IMR-90 (cell line): ENCODE measurements at regions not wholly inside any gene's neighbourhood (a gene's known extent, or its start where the extent isn't known, plus 50 kb on each side); places are given as distances from the start of the nearest gene placed in this dataset.

Experiments
- ATAC-seq: fragments of 200-7000 bp; cut with Tn5 transposase; 2 replicates; pipeline ENCODE4 v1.9.1; 2020; ENCODE audit warnings: low read depth, mild to moderate bottlenecking, moderate library complexity
- BruUV-seq: library from RNA; stranded (reverse); fragments of 400-500 nt; replicated peaks from 2 replicates; lab custom pipeline; 2021; lab: Mats Ljungman, UMichigan
- CTCF ChIA-PET: fragments of 300-600 bp; formaldehyde crosslinking; extraction: SDS; loops from one replicate; lab custom pipeline; 2021; ENCODE audit warnings: antibody characterized with exemption; lab: Yijun Ruan, JAX
- POLR2A ChIA-PET: fragments of 300-600 bp; sonication (Branson Sonifier 250); formaldehyde crosslinking; loops from one replicate; lab custom pipeline; 2022; ENCODE audit warnings: antibody characterized with exemption; ENCODE audit not compliant: unreplicated experiment; lab: Charles Lee
- DNase-seq: peaks from one replicate; pipeline ENCODE4 v3.0.0; 2013
- H2AFZ ChIP-seq: replicated peaks from 2 replicates; pipeline ENCODE3; 2013; ENCODE audit warnings: low read length, mild to moderate bottlenecking; ENCODE audit not compliant: poor library complexity
- H2AK5ac ChIP-seq: 2 replicates; pipeline ENCODE4 v1.6.1; 2013; ENCODE audit warnings: low read depth, low read length, inconsistent platforms
- H2AK9ac ChIP-seq: replicated peaks from 2 replicates; pipeline ENCODE3; 2013; ENCODE audit warnings: mild to moderate bottlenecking, low read depth, low read length, moderate library complexity; ENCODE audit not compliant: poor library complexity
- H2BK120ac ChIP-seq: 2 replicates; pipeline ENCODE4 v1.6.1; 2013; ENCODE audit warnings: low read depth, low read length, inconsistent platforms
- H2BK15ac ChIP-seq: 3 replicates; pipeline ENCODE4 v1.6.1; 2013; ENCODE audit warnings: low read depth, low read length, inconsistent platforms
- H2BK20ac ChIP-seq: 2 replicates; pipeline ENCODE4 v1.6.1; 2013; ENCODE audit warnings: low read depth, mild to moderate bottlenecking, inconsistent platforms, low read length, moderate library complexity
- H2BK5ac ChIP-seq: 2 replicates; pipeline ENCODE4 v1.6.1; 2013; ENCODE audit warnings: mild to moderate bottlenecking, low read depth, low read length, inconsistent platforms; ENCODE audit not compliant: poor library complexity, severe bottlenecking
- H3K14ac ChIP-seq: replicated peaks from 2 replicates; pipeline ENCODE4 v1.6.1; 2013; ENCODE audit warnings: low read depth, low read length, inconsistent platforms
- H3K18ac ChIP-seq: 2 replicates; pipeline ENCODE4 v1.6.1; 2013; ENCODE audit warnings: low read depth, low read length, control low read depth
- H3K23ac ChIP-seq: 2 replicates; pipeline ENCODE4 v1.6.1; 2013; ENCODE audit warnings: low read depth, low read length, inconsistent platforms
- H3K27ac ChIP-seq: 2 replicates; pipeline ENCODE4 v1.5.1; 2013; ENCODE audit warnings: mild to moderate bottlenecking, control low read depth, low read length; ENCODE audit not compliant: insufficient read depth
- H3K27me3 ChIP-seq: 2 replicates; pipeline ENCODE4 v1.6.1; 2013; ENCODE audit warnings: low read length; ENCODE audit not compliant: control insufficient read depth, insufficient read depth
- H3K36me3 ChIP-seq: 2 replicates; pipeline ENCODE4 v1.6.1; 2013; ENCODE audit warnings: low read length, mixed read lengths; ENCODE audit not compliant: control insufficient read depth, insufficient read depth
- H3K4ac ChIP-seq: 2 replicates; pipeline ENCODE4 v1.6.1; 2013; ENCODE audit warnings: low read depth, low read length, inconsistent platforms
- H3K4me1 ChIP-seq: 2 replicates; pipeline ENCODE4 v1.6.1; 2013; ENCODE audit warnings: low read length, mixed read lengths; ENCODE audit not compliant: control insufficient read depth, insufficient read depth
- H3K4me2 ChIP-seq: 2 replicates; pipeline ENCODE4 v1.6.1; 2013; ENCODE audit warnings: low read depth, mild to moderate bottlenecking, control low read depth, low read length, moderate library complexity
- H3K4me3 ChIP-seq: 2 replicates; pipeline ENCODE4 v1.5.1; 2013; ENCODE audit warnings: low read depth, mild to moderate bottlenecking, control low read depth, low read length, moderate library complexity; ENCODE audit not compliant: insufficient read depth
- H3K56ac ChIP-seq: 2 replicates; pipeline ENCODE4 v1.6.1; 2013; ENCODE audit warnings: low read length, inconsistent platforms; ENCODE audit not compliant: insufficient read depth; ENCODE audit errors: extremely low read depth
- H3K79me1 ChIP-seq, 2 experiments: 2 replicates each; pipeline ENCODE4 v1.6.1; 2013; ENCODE audit warnings: low read length in 2 of 2, inconsistent platforms in 1 of 2, low read depth in 1 of 2
- H3K9ac ChIP-seq: 2 replicates; pipeline ENCODE4 v1.6.1; 2013; ENCODE audit warnings: low read depth, low read length, control low read depth
- H3K9me1 ChIP-seq: 2 replicates; pipeline ENCODE4 v1.6.1; 2013; ENCODE audit warnings: low read length, inconsistent platforms; ENCODE audit not compliant: insufficient read depth
- H3K9me3 ChIP-seq: 2 replicates; pipeline ENCODE4 v1.6.1; 2013; ENCODE audit warnings: low read length; ENCODE audit not compliant: control insufficient read depth, insufficient read depth
- H4K20me1 ChIP-seq: 2 replicates; pipeline ENCODE4 v1.6.1; 2013; ENCODE audit warnings: low read length, inconsistent platforms; ENCODE audit not compliant: insufficient read depth
- H4K5ac ChIP-seq: 2 replicates; pipeline ENCODE4 v1.6.1; 2013; ENCODE audit warnings: mild to moderate bottlenecking, low read depth, low read length, control low read depth
- H4K8ac ChIP-seq, 2 experiments: 2 replicates each; pipeline ENCODE4 v1.6.1; 2013; ENCODE audit warnings: low read depth in 2 of 2, low read length in 2 of 2, control low read depth in 1 of 2, inconsistent platforms in 1 of 2
- H4K91ac ChIP-seq: 2 replicates; pipeline ENCODE4 v1.6.1; 2013; ENCODE audit warnings: low read depth, low read length, inconsistent platforms; ENCODE audit not compliant: insufficient read depth
- BHLHE40 ChIP-seq: fragments of 150-350 bp; IDR thresholded peaks from 2 replicates; pipeline ENCODE4 v1.6.1; 2016; ENCODE audit warnings: mild to moderate bottlenecking, low read depth, low read length
- CEBPB ChIP-seq: IDR thresholded peaks from 2 replicates; pipeline ENCODE4 v1.6.1; 2012; ENCODE audit warnings: low read depth, low read length, improper control_type of control experiment
- MAFK ChIP-seq: IDR thresholded peaks from 2 replicates; pipeline ENCODE4 v1.6.1; 2012; ENCODE audit warnings: low read depth, low read length, improper control_type of control experiment
- MAZ ChIP-seq: IDR thresholded peaks from 2 replicates; pipeline ENCODE4 v1.6.1; 2012; ENCODE audit warnings: low read depth, mild to moderate bottlenecking, low read length, improper control_type of control experiment, moderate library complexity, borderline replicate concordance
- RCOR1 ChIP-seq: IDR thresholded peaks from 2 replicates; pipeline ENCODE4 v1.6.1; 2012; ENCODE audit warnings: mild to moderate bottlenecking, low read length, improper control_type of control experiment; ENCODE audit not compliant: insufficient replicate concordance
- SMC3 ChIP-seq: fragments of 150-350 bp; IDR thresholded peaks from 2 replicates; pipeline ENCODE4 v1.6.1; 2016; ENCODE audit warnings: low read depth, mild to moderate bottlenecking, antibody characterized with exemption, low read length, moderate library complexity
- whole genome bisulfite sequencing, 2 experiments: methylation state at CpG; one replicate each; pipeline versions ENCODE4 v1.1.5 to v1.1.7; 2013; ENCODE audit warnings: missing lambda C conversion rate in 2 of 2; ENCODE audit not compliant: insufficient read length in 1 of 2; ENCODE audit errors: extremely low coverage in 2 of 2; 5-methylcytosine and 5-hydroxymethylcytosine counted together
- dilution Hi-C: fragments of 300-500 bp; cut with HindIII; formaldehyde crosslinking; loops from one replicate; pipeline ENCODE4 v1.14.3; 2018; ENCODE audit warnings: low sequenced_read_pairs; ENCODE audit not compliant: unreplicated experiment
- in situ Hi-C: fragments of 300-500 bp; cut with MboI; formaldehyde crosslinking; loops from 3 replicates; pipeline ENCODE4 v1.14.3; 2019; ENCODE audit warnings: low sequenced_read_pairs, inconsistent platforms, mixed read lengths
- intact Hi-C: fragments of 100-400 bp; cut with micrococcal nuclease; formaldehyde crosslinking; loops from 2 replicates; pipeline ENCODE4 v1.10.0; 2022
- TF ChIP-seq, protein P1 (sequence below): conservative IDR thresholded peaks from 2 replicates; pipeline ENCODE4 v1.5.1; 2012; ENCODE audit warnings: mild to moderate bottlenecking, low read depth, low read length, improper control_type of control experiment
- TF ChIP-seq, protein P2 (sequence below): fragments of 150-350 bp; IDR thresholded peaks from 2 replicates; pipeline ENCODE4 v1.6.1; 2016; ENCODE audit warnings: low read depth, mild to moderate bottlenecking, low read length, moderate library complexity, borderline replicate concordance

DNA sequence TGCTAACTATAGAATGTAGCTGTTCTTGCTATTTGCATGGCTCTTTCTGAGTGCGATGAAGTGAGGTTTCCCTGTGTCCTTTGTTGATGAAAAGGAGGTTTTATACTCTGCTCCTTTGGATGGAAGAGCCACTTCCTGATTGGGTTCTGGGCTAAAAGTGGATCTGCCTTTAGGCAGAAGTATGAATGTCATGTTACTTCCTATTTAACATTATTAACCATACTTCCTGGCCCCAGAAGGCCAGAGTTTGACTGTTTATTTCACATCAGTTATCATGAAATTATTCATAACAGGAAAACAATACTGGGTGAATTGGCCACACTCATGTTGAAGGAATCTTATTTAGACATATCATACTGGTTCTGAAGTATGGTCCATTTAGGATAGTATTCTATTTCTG lies 386.2 kb downstream of the PCDH7 start:
- ChIA-PET CTCF (no interaction called here), POLR2A (no interaction called here)
- H3K4me3 ChIP-seq = no peak overlapping the region
- intact Hi-C loops = no loop called here
- TF ChIP-seq, protein P1, sequence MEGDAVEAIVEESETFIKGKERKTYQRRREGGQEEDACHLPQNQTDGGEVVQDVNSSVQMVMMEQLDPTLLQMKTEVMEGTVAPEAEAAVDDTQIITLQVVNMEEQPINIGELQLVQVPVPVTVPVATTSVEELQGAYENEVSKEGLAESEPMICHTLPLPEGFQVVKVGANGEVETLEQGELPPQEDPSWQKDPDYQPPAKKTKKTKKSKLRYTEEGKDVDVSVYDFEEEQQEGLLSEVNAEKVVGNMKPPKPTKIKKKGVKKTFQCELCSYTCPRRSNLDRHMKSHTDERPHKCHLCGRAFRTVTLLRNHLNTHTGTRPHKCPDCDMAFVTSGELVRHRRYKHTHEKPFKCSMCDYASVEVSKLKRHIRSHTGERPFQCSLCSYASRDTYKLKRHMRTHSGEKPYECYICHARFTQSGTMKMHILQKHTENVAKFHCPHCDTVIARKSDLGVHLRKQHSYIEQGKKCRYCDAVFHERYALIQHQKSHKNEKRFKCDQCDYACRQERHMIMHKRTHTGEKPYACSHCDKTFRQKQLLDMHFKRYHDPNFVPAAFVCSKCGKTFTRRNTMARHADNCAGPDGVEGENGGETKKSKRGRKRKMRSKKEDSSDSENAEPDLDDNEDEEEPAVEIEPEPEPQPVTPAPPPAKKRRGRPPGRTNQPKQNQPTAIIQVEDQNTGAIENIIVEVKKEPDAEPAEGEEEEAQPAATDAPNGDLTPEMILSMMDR = no peak
- TF ChIP-seq RCOR1 (no peak), MAZ (no peak), MAFK (no peak), SMC3 (no peak), CEBPB (no peak), BHLHE40 (no peak)
- TF ChIP-seq, protein P2, sequence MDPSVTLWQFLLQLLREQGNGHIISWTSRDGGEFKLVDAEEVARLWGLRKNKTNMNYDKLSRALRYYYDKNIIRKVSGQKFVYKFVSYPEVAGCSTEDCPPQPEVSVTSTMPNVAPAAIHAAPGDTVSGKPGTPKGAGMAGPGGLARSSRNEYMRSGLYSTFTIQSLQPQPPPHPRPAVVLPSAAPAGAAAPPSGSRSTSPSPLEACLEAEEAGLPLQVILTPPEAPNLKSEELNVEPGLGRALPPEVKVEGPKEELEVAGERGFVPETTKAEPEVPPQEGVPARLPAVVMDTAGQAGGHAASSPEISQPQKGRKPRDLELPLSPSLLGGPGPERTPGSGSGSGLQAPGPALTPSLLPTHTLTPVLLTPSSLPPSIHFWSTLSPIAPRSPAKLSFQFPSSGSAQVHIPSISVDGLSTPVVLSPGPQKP = no peak
- dilution Hi-C loops = no loop called here
- no peak overlapping the region; the same call in 1 of the 2 replicates for H2BK20ac ChIP-seq
- no peaks in the 10 kb centered on the region for H3K27me3 ChIP-seq
- BruUV-seq = no TSS peak
- H4K5ac ChIP-seq = no peak overlapping the region
- no peak overlapping the region for H2AK9ac ChIP-seq
- no peak overlapping the region for H2BK5ac ChIP-seq
- H2AFZ ChIP-seq = no peak overlapping the region
- no peak overlapping the region for H2AK5ac ChIP-seq
- no peaks in the 10 kb centered on the region for H3K79me1 ChIP-seq
- no peak for DNase-seq
- H3K4me2 ChIP-seq = no peak overlapping the region; the same call in 1 of the 2 replicates
- no peak overlapping the region for H4K8ac ChIP-seq
- no peak overlapping the region for H3K27ac ChIP-seq
- peak overlapping the region; percentile 58; the same call in 1 of the 2 replicates for H3K14ac ChIP-seq
- peaks cover 5% of the 10 kb centered on the region; the same call in 1 of the 2 replicates for H3K9me1 ChIP-seq
- no peak overlapping the region for H3K4ac ChIP-seq
- H2BK15ac ChIP-seq = no peak overlapping the region
- H3K18ac ChIP-seq = no peak overlapping the region
- no peak overlapping the region for H3K9ac ChIP-seq
- no CpG with 5 or more reads among the region's 1 CpG for WGBS, 2 experiments
- H3K36me3 ChIP-seq = no peaks in the 10 kb centered on the region
- H3K23ac ChIP-seq = no peak overlapping the region
- H3K9me3 ChIP-seq = no peaks in the 10 kb centered on the region
- H2BK120ac ChIP-seq = no peak overlapping the region
- no peak; the same call in 1 of the 2 replicates for ATAC-seq
- no peak overlapping the region for H3K56ac ChIP-seq
- peaks cover 9% of the 10 kb centered on the region for H3K4me1 ChIP-seq
- H4K20me1 ChIP-seq = no peaks in the 10 kb centered on the region
- in situ Hi-C loops = no loop called here
- no peak overlapping the region for H4K91ac ChIP-seq
